KMS-11 (cell line): ENCODE measurements at regions not wholly inside any gene's neighbourhood (a gene's known extent, or its start where the extent isn't known, plus 50 kb on each side); places are given as distances from the start of the nearest gene placed in this dataset.

Experiments used
- H2AFZ ChIP-seq: fragments of 200-600 bp; sonication (generic); 2 replicates; pipeline ENCODE4 v1.6.1; 2016; ENCODE audit warnings: antibody characterized with exemption, mixed run types, low read depth
- H3K27ac ChIP-seq: fragments of 200-600 bp; sonication (generic); 2 replicates; pipeline ENCODE4 v1.6.1; 2016; ENCODE audit warnings: mild to moderate bottlenecking, mixed run types
- H3K27me3 ChIP-seq: fragments of 200-600 bp; sonication (generic); 2 replicates; pipeline ENCODE4 v1.6.1; 2017; ENCODE audit warnings: mild to moderate bottlenecking, low read depth, mixed run types, moderate library complexity; ENCODE audit not compliant: insufficient read depth
- H3K36me3 ChIP-seq: fragments of 200-600 bp; sonication (generic); 2 replicates; pipeline ENCODE4 v1.6.1; 2017; ENCODE audit warnings: mild to moderate bottlenecking, mixed run types; ENCODE audit not compliant: insufficient read depth
- H3K4me1 ChIP-seq: fragments of 200-600 bp; sonication (generic); 2 replicates; pipeline ENCODE4 v1.6.1; 2016; ENCODE audit warnings: mild to moderate bottlenecking, low read depth, mixed run types; ENCODE audit not compliant: poor library complexity, severe bottlenecking
- H3K4me2 ChIP-seq: fragments of 200-600 bp; sonication (generic); 2 replicates; pipeline ENCODE4 v1.7.0; 2016; ENCODE audit warnings: mild to moderate bottlenecking, mixed run types
- H3K4me3 ChIP-seq: fragments of 200-600 bp; sonication (generic); IDR thresholded peaks from 2 replicates; pipeline ENCODE4 v1.6.1; 2017; ENCODE audit warnings: low read depth, low read length, mixed read lengths; ENCODE audit not compliant: insufficient read depth
- H3K79me2 ChIP-seq: fragments of 200-600 bp; sonication (generic); 2 replicates; pipeline ENCODE4 v1.6.1; 2016; ENCODE audit warnings: low read depth, mixed run types; ENCODE audit not compliant: insufficient read depth
- H3K9ac ChIP-seq: fragments of 200-600 bp; sonication (generic); 2 replicates; pipeline ENCODE4 v1.6.1; 2016; ENCODE audit warnings: mild to moderate bottlenecking, mixed run types
- H4K20me1 ChIP-seq: fragments of 200-600 bp; sonication (generic); 2 replicates; pipeline ENCODE4 v1.6.1; 2016; ENCODE audit warnings: mild to moderate bottlenecking, mixed run types; ENCODE audit not compliant: insufficient read depth
- TF ChIP-seq, protein P1 (sequence below): fragments of 200-600 bp; sonication (generic); conservative IDR thresholded peaks from 2 replicates; pipeline ENCODE4 v1.6.1; 2017; ENCODE audit warnings: low read depth, mild to moderate bottlenecking, antibody characterized with exemption, low read length, moderate library complexity, mixed read lengths

- Histone ChIP-seq H3K9ac (no peak overlapping the region), H3K4me3 (no peak overlapping the region), H3K79me2 (no peaks in the 10 kb centered on the region), H3K4me2 (no peak overlapping the region), H4K20me1 (no peaks in the 10 kb centered on the region), H3K27me3 (no peaks in the 10 kb centered on the region), H3K36me3 (no peaks in the 10 kb centered on the region), H3K4me1 (no peaks in the 10 kb centered on the region), H3K27ac (no peak overlapping the region), H2AFZ (no peak overlapping the region)
- TF ChIP-seq, protein P1, sequence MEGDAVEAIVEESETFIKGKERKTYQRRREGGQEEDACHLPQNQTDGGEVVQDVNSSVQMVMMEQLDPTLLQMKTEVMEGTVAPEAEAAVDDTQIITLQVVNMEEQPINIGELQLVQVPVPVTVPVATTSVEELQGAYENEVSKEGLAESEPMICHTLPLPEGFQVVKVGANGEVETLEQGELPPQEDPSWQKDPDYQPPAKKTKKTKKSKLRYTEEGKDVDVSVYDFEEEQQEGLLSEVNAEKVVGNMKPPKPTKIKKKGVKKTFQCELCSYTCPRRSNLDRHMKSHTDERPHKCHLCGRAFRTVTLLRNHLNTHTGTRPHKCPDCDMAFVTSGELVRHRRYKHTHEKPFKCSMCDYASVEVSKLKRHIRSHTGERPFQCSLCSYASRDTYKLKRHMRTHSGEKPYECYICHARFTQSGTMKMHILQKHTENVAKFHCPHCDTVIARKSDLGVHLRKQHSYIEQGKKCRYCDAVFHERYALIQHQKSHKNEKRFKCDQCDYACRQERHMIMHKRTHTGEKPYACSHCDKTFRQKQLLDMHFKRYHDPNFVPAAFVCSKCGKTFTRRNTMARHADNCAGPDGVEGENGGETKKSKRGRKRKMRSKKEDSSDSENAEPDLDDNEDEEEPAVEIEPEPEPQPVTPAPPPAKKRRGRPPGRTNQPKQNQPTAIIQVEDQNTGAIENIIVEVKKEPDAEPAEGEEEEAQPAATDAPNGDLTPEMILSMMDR: no peak
These were observed 272.0 kb upstream of the TMTC4 start for GRCh38 chr13:100946588-100946987.

- TF ChIP-seq, protein P1: no peak
- Histone ChIP-seq H2AFZ (no peak overlapping the region), H3K79me2 (no peaks in the 10 kb centered on the region), H3K4me3 (no peak overlapping the region), H3K9ac (no peak overlapping the region), H3K27ac (no peak overlapping the region), H3K36me3 (no peaks in the 10 kb centered on the region), H3K4me1 (no peaks in the 10 kb centered on the region), H3K27me3 (no peaks in the 10 kb centered on the region), H3K4me2 (no peak overlapping the region), H4K20me1 (no peaks in the 10 kb centered on the region)
These were observed 270.3 kb upstream of the TMTC4 start for GRCh38 chr13:100944791-100945345.

GRCh38 chr13:100942742-100943141 lies 268.1 kb upstream of the TMTC4 start:
- Histone ChIP-seq H3K27ac (no peak overlapping the region), H4K20me1 (no peaks in the 10 kb centered on the region), H3K4me3 (no peak overlapping the region), H2AFZ (no peak overlapping the region), H3K9ac (no peak overlapping the region), H3K4me2 (no peak overlapping the region), H3K4me1 (no peaks in the 10 kb centered on the region), H3K36me3 (no peaks in the 10 kb centered on the region), H3K27me3 (no peaks in the 10 kb centered on the region), H3K79me2 (no peaks in the 10 kb centered on the region)
- TF ChIP-seq, protein P1: no peak

DNA sequence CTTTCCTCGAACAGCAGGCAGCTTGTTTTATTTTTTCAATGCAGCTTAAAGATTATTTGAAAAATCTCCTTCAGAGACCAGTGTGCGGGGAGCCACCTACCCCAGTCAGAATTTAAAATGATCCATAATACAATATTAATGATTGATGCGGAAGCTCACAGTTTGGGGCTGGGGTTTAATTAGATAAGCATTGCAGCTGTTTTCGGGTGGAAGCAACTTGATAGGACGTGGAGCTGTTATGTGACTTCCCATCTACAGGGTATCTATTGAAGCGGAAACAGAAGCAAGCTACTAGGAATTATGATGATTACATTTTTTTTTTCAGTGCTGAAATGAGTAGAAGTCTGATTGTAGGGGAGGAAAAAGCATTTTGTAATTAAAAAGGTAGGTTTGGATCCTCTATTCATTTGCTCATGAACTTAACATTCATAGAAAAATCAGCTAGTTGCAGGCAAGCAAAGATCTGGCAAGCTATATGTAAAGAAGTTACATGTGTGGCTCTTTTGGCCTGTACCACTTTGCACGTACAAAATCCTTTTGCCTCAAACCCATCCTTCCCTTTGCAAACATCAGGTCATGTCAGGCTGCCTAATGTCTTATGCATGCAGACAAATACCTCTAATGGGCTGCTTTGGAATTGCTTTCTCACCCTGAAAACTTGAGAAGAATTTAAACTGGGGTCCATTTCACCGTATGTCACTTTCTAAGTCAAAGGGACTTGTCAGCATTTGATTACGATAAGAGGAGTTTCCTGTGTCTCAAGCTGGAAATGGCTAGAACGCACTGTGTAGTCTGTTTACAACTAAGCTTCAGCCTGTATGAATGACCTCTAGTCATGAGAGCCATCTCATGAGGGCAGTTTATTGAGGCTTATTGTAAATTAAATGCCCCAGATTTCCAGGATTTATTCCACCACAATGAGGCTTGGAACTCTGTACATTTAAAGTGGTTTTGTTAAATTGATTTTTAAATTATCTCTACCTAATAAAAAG lies 267.1 kb upstream of the TMTC4 start:
- no peak overlapping the region for H3K4me3 ChIP-seq
- H3K36me3 ChIP-seq: no peaks in the 10 kb centered on the region
- no peak overlapping the region for H3K4me2 ChIP-seq
- no peak overlapping the region for H3K27ac ChIP-seq
- no peak overlapping the region for H2AFZ ChIP-seq
- H3K27me3 ChIP-seq: no peaks in the 10 kb centered on the region
- no peaks in the 10 kb centered on the region for H4K20me1 ChIP-seq
- no peaks in the 10 kb centered on the region for H3K79me2 ChIP-seq
- TF ChIP-seq, protein P1: no peak
- no peaks in the 10 kb centered on the region for H3K4me1 ChIP-seq
- H3K9ac ChIP-seq: no peak overlapping the region
